Fibroblast of pulmonary artery (primary cell): ENCODE measurements at regions not wholly inside any gene's neighbourhood (a gene's known extent, or its start where the extent isn't known, plus 50 kb on each side); places are given as distances from the start of the nearest gene placed in this dataset.

Source experiments
- DNase-seq: peaks from one replicate; pipeline ENCODE4 v3.0.0-alpha.2; 2010; ENCODE audit warnings: low read depth
- H3K4me3 ChIP-seq: replicated peaks from 2 replicates; pipeline ENCODE4 v1.5.1; 2011; ENCODE audit warnings: low read depth, mild to moderate bottlenecking, control low read depth, low read length, moderate library complexity
- TF ChIP-seq, protein P1 (sequence below): IDR thresholded peaks from 2 replicates; pipeline ENCODE4 v1.5.1; 2011; ENCODE audit warnings: mild to moderate bottlenecking, control low read depth, low read length, inconsistent platforms; ENCODE audit errors: missing control alignments

DNA sequence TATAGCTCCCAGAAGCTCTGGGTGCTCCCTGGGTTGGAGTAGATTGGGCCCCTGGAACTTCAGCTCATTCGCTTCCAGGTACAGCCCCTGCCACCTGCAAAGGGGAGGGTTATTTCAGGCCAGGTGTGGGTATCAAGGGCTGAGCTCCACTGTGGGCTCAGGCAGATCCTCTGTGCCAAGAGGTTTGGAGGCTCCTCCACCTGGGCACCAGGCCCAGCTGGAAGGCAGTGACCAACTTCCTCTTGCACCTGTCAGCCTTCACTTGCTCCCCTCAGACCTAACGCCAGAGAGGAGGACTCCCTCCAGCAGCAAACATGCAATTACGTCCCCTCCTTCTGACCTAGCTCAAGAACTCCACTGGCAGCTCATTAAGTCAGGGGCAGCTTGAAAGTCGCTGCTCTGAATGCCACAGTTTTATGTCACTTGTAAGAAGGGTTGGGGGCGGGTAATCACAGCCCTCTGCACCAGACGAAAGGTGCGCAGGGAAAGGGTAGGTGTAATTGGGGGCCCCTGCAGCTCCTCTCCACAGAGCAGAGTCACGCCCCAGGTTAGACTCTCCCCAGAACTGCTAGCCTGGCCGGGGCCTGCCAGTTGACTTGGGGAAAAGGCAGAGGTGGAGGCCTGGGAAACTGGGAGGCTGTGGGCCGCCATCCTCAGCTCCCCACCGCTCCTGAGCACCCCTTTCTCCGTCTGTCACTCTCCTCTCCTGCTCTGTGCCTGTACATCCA is 125.0 kb upstream of the TMPRSS2 start:
- TF ChIP-seq, protein P1, sequence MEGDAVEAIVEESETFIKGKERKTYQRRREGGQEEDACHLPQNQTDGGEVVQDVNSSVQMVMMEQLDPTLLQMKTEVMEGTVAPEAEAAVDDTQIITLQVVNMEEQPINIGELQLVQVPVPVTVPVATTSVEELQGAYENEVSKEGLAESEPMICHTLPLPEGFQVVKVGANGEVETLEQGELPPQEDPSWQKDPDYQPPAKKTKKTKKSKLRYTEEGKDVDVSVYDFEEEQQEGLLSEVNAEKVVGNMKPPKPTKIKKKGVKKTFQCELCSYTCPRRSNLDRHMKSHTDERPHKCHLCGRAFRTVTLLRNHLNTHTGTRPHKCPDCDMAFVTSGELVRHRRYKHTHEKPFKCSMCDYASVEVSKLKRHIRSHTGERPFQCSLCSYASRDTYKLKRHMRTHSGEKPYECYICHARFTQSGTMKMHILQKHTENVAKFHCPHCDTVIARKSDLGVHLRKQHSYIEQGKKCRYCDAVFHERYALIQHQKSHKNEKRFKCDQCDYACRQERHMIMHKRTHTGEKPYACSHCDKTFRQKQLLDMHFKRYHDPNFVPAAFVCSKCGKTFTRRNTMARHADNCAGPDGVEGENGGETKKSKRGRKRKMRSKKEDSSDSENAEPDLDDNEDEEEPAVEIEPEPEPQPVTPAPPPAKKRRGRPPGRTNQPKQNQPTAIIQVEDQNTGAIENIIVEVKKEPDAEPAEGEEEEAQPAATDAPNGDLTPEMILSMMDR, result no peak
- no peak overlapping the region for H3K4me3 ChIP-seq
- no peak for DNase-seq

DNA sequence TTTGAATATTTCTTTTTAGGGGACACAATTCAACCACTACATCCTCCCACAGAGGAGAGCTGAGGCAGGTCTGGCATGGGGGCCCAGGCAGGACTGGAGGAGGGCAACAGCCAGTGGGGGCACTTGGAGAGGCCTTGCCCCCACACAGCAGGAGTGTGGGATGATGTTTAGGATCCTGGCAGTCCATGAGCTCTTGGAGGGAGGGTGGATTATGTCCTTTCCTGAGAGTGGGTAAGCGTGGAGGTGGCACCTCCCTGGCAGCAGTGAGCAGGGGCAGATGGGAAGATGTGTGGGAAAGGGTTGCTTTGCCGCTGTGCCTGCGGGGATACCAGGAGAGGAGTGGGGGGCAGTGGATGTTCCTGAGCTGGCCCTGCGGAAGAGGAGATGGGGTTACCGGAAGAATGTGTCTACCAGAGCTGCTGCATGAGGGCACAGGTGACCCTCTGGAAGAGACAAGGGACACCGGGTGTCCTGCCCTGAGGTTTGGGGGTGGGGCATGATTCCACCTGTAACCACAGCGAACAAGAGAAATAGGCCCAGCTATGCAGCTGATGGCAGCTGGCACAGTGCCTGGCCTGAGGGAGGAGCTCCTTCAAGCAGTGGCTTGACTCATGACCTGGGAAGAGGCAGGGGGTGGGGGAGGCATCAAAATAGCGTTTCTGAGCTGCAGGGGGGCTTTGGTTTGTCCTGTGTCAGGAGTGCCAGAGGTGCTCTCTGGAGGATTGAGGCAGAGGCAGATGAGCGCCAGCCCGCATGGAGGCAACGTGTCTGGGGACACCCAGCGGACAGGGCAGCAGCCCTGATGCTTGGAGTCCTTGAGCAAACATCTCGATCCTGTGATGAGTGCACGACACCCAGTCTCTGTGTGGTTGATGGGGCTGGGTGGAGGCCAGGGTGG is 123.9 kb upstream of the TMPRSS2 start:
- TF ChIP-seq, protein P1, result no peak
- DNase-seq, result peak; percentile 36
- no peak overlapping the region for H3K4me3 ChIP-seq

DNA sequence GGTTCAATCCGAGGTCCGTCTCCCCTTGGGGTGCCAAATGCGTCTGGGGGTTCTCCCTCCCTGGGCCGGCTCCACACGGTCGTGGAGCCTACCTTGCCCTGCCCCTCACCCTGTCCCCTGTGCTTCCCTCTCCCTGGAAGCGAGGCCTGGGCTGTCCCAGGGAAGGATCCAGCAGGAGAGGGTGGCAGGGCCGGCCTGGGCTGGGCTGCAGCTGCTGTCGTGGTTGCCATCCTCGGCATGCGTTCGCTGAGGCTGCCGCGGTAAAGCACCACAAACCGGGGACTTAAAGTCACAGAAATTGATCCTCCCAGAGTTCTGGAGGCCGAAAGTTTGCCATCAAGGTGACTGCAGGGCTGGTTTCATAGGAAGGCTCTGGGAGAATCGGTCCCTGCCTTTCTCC is 123.0 kb upstream of the TMPRSS2 start:
- TF ChIP-seq, protein P1, result no peak
- H3K4me3 ChIP-seq, result no peak overlapping the region

DNA sequence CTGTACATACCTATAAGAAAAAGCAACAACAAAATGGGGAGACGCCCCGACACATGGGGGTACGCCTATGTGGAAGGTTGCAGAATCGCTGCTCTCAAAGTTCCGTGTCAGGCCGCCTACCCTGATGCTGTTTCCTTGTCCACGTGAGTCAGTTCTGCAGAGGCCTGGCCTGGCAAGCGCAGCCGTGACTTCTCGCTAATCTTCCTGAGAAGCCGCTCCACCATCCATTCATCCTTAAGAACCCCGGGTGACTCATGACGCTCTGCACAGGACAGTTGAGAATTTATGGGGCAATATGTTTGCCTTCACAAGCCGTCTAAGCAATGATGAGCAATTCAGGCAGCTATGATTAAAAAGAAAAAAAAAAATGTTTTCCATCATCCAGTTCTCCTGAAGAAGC is 122.3 kb upstream of the TMPRSS2 start:
- TF ChIP-seq, protein P1, result no peak
- no peak overlapping the region for H3K4me3 ChIP-seq
- peak; percentile 99 for DNase-seq

More for the DNA sequence above, 123.0 kb upstream of the TMPRSS2 start:
- no peak for DNase-seq

DNA sequence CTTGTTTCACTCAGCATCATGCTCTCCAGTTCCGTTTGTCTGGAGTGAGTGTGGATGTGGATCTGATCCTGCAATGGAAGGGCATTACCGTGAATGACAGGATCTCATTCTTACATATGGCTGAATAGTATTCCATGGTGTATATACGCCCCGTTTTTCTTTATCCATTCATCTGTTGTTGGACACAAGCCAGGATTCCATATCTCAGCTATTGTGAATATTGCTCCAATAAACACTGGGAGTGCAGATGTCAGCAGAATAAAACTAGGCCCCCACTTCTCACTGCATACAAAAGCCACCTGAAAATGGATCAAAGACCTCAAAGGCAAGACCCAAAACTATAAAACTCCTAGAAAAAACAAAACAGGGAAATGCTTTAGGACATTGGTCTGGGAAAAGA is 120.3 kb upstream of the TMPRSS2 start:
- no peak for DNase-seq
- TF ChIP-seq, protein P1, result no peak
- no peak overlapping the region for H3K4me3 ChIP-seq

DNA sequence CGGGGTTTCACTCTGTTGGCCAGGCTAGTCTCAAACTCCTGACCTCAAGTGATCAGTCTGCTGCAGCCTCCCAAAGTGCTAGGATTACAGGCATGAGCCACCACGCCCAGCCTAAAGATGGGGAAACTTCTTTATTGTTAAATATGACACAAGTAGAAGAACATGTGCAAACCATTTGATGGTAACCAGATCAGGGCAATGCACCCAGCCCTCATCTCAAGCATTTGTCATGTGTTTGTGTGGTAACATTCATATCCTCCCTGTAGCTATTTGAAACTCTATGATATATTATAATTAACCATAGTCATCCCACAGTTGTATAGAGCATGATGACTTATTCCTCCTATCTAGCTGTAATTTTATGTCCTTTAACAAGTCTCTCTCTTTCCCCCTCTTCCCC is 119.5 kb upstream of the TMPRSS2 start:
- no peak for DNase-seq
- TF ChIP-seq, protein P1, result no peak
- no peak overlapping the region for H3K4me3 ChIP-seq

DNA sequence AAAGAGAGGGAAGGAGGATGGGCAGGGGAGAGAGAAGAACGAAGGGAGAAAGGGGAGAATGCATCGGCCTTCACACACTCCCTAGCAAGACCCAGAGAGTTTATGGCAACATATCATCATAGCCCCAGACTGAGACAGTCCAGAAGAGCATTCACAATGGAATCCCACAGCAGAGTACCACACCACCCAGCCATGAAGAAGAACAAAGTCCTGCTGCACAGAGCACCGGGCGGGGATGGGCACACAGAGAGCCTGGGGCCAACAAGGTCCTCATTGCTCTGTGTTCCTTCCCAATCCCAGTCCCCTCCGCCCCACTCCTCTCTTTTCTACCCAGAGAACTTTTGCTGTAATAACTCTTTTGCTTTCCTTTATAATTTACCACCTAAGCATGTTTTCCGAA is 118.1 kb upstream of the TMPRSS2 start:
- TF ChIP-seq, protein P1, result no peak
- H3K4me3 ChIP-seq, result no peak overlapping the region
- no peak for DNase-seq
